ENCODE measurements at regions not wholly inside any gene's neighbourhood (a gene's known extent, or its start where the extent isn't known, plus 50 kb on each side); places are given as distances from the start of the nearest gene placed in this dataset.

DNA sequence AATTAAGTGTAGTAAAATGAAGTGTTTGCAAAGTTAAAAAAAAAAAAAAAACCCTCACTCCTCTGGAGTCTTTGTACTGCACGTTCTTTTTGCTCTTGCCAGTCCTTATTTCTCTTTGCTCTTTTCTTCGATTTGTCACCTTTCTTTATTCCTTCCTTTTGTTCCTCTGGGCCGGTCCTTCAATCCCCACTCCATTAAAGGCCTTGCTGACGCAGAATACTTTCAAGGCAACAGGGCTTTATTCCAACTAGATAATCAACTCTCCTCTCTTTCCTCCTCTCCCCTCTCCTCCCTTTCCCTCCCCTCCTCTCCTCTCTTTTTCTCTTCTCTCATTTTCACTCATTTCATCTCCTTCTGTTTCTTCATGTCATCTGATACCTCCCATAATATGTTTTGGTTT is 138.2 kb upstream of the NTM start:
- H4K20me1 ChIP-seq (ENCODE audit: insufficient read depth), result no peaks in the 10 kb centered on the region
- intact Hi-C loops (cut with micrococcal nuclease), result no loop called here
- RAD21 ChIA-PET (ENCODE audit: low non-redundant PET in 1 of 2, low total read pairs in 2 of 2, uncharacterized antibody in 2 of 2, unreplicated experiment in 2 of 2), result no interaction called here
- H3K27ac ChIP-seq (ENCODE audit: low read depth, low read length), result no peak overlapping the region
- H3K9me3 ChIP-seq (ENCODE audit: control insufficient read depth in 1 of 2, insufficient read depth in 1 of 2, low read depth in 1 of 2, low read length in 2 of 2), result no peaks in the 10 kb centered on the region; a peak in 2 of 4 replicates
- ATAC-seq (no peak), DNase-seq (ENCODE audit: low read depth, low spot score) (no peak)
- no peaks in the 10 kb centered on the region for H3K9me2 ChIP-seq (ENCODE audit: insufficient read depth)
- H3K9ac ChIP-seq (ENCODE audit: low read length), result no peak overlapping the region
- H3K4me2 ChIP-seq (ENCODE audit: low read length), result no peak overlapping the region
- no peaks in the 10 kb centered on the region for H3K79me2 ChIP-seq (ENCODE audit: insufficient read depth, low read length)
- H3K27me3 ChIP-seq (ENCODE audit: insufficient read depth, low read length), result no peaks in the 10 kb centered on the region
- H3K4me1 ChIP-seq (ENCODE audit: control insufficient read depth in 1 of 2, insufficient read depth in 2 of 2, low read length in 2 of 2), result no peaks in the 10 kb centered on the region
- no TSS peak for BruUV-seq (replicated peaks)
- H2AFZ ChIP-seq (ENCODE audit: low read depth, low read length, poor library complexity, severe bottlenecking), result no peak overlapping the region
- H3K36me3 ChIP-seq (ENCODE audit: control insufficient read depth in 1 of 2, insufficient read depth in 2 of 2, low read length in 2 of 2), result no peaks in the 10 kb centered on the region
- TF ChIP-seq, protein P1, sequence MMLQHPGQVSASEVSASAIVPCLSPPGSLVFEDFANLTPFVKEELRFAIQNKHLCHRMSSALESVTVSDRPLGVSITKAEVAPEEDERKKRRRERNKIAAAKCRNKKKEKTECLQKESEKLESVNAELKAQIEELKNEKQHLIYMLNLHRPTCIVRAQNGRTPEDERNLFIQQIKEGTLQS (IDR thresholded peaks at IDR 0.05), result no peak
- TF ChIP-seq CBX3 (IDR thresholded peaks at IDR 0.05; ENCODE audit: low read depth) (no peak), SIN3A (IDR thresholded peaks at IDR 0.05; ENCODE audit: low read depth) (no peak), SP1 (IDR thresholded peaks at IDR 0.05; ENCODE audit: low read depth) (no peak), EGR1 (IDR thresholded peaks at IDR 0.05; ENCODE audit: low read depth) (no peak), CEBPB (IDR thresholded peaks at IDR 0.05; ENCODE audit: low read depth) (no peak), ZNF274 (IDR thresholded peaks at IDR 0.05; ENCODE audit: low read depth, low read length) (no peak), POLR2A (IDR thresholded peaks at IDR 0.05; ENCODE audit: borderline replicate concordance, extremely low read depth, insufficient read depth, insufficient read length) (no peak)
- TF ChIP-seq, protein P2, sequence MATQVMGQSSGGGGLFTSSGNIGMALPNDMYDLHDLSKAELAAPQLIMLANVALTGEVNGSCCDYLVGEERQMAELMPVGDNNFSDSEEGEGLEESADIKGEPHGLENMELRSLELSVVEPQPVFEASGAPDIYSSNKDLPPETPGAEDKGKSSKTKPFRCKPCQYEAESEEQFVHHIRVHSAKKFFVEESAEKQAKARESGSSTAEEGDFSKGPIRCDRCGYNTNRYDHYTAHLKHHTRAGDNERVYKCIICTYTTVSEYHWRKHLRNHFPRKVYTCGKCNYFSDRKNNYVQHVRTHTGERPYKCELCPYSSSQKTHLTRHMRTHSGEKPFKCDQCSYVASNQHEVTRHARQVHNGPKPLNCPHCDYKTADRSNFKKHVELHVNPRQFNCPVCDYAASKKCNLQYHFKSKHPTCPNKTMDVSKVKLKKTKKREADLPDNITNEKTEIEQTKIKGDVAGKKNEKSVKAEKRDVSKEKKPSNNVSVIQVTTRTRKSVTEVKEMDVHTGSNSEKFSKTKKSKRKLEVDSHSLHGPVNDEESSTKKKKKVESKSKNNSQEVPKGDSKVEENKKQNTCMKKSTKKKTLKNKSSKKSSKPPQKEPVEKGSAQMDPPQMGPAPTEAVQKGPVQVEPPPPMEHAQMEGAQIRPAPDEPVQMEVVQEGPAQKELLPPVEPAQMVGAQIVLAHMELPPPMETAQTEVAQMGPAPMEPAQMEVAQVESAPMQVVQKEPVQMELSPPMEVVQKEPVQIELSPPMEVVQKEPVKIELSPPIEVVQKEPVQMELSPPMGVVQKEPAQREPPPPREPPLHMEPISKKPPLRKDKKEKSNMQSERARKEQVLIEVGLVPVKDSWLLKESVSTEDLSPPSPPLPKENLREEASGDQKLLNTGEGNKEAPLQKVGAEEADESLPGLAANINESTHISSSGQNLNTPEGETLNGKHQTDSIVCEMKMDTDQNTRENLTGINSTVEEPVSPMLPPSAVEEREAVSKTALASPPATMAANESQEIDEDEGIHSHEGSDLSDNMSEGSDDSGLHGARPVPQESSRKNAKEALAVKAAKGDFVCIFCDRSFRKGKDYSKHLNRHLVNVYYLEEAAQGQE (IDR thresholded peaks at IDR 0.05; ENCODE audit: low read depth), result no peak
- TF ChIP-seq, protein P3, sequence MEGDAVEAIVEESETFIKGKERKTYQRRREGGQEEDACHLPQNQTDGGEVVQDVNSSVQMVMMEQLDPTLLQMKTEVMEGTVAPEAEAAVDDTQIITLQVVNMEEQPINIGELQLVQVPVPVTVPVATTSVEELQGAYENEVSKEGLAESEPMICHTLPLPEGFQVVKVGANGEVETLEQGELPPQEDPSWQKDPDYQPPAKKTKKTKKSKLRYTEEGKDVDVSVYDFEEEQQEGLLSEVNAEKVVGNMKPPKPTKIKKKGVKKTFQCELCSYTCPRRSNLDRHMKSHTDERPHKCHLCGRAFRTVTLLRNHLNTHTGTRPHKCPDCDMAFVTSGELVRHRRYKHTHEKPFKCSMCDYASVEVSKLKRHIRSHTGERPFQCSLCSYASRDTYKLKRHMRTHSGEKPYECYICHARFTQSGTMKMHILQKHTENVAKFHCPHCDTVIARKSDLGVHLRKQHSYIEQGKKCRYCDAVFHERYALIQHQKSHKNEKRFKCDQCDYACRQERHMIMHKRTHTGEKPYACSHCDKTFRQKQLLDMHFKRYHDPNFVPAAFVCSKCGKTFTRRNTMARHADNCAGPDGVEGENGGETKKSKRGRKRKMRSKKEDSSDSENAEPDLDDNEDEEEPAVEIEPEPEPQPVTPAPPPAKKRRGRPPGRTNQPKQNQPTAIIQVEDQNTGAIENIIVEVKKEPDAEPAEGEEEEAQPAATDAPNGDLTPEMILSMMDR (IDR thresholded peaks at IDR 0.05 in 2 of 3, conservative IDR thresholded peaks at IDR 0.05 in 1 of 3; ENCODE audit: borderline replicate concordance in 1 of 3, insufficient read depth in 1 of 3, low read depth in 2 of 3, low read length in 2 of 3), result no peak
- TF ChIP-seq, protein P4, sequence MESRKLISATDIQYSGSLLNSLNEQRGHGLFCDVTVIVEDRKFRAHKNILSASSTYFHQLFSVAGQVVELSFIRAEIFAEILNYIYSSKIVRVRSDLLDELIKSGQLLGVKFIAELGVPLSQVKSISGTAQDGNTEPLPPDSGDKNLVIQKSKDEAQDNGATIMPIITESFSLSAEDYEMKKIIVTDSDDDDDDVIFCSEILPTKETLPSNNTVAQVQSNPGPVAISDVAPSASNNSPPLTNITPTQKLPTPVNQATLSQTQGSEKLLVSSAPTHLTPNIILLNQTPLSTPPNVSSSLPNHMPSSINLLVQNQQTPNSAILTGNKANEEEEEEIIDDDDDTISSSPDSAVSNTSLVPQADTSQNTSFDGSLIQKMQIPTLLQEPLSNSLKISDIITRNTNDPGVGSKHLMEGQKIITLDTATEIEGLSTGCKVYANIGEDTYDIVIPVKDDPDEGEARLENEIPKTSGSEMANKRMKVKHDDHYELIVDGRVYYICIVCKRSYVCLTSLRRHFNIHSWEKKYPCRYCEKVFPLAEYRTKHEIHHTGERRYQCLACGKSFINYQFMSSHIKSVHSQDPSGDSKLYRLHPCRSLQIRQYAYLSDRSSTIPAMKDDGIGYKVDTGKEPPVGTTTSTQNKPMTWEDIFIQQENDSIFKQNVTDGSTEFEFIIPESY (IDR thresholded peaks at IDR 0.05; ENCODE audit: extremely low read depth, insufficient replicate concordance, low read length), result no peak
- no peak overlapping the region for H3K4me3 ChIP-seq (replicated peaks in 1 of 2; ENCODE audit: low read depth in 1 of 2, low read length in 2 of 2)
- CTCF ChIA-PET, result no interaction called here
- POLR2A ChIA-PET, result no interaction called here
